Body of pancreas (tissue), 4 donors: ENCODE measurements at regions not wholly inside any gene's neighbourhood (a gene's known extent, or its start where the extent isn't known, plus 50 kb on each side); places are given as distances from the start of the nearest gene placed in this dataset.

ENCODE experiments used
- ATAC-seq: fragments of 150-250 bp; one replicate; pipeline ENCODE4 v1.9.1; 2016
- DNase-seq, 4 donors: peaks; one replicate each; pipeline ENCODE4 v3.0.0-alpha.2; 2019
- H3K27ac ChIP-seq, 4 donors: fragments of 200-600 bp; sonication (generic); 1 replicate in 3 of 4; 2 replicates in 1 of 4; pipeline versions ENCODE4 v1.5.1 to v1.6.1; 2016 to 2019; ENCODE audit warnings: mild to moderate bottlenecking in 1 of 4, mixed read lengths in 1 of 4, moderate library complexity in 1 of 4
- H3K27me3 ChIP-seq, 2 donors: fragments of 200-600 bp; sonication (generic); one replicate each; pipeline ENCODE4 v1.6.0; 2016; ENCODE audit warnings: mild to moderate bottlenecking in 1 of 2
- H3K36me3 ChIP-seq, 2 donors: fragments of 200-600 bp; sonication (generic); replicated peaks in 1 of 2; 2 replicates each; pipeline ENCODE4 v1.5.1; 2016; ENCODE audit warnings: low read depth in 2 of 2; ENCODE audit not compliant: insufficient read depth in 1 of 2
- H3K4me1 ChIP-seq: fragments of 200-600 bp; sonication (generic); one replicate; pipeline ENCODE4 v1.6.0; 2016
- H3K4me3 ChIP-seq, 2 donors: fragments of 200-600 bp; sonication (generic); 1 replicate in 1 of 2; 2 replicates in 1 of 2; pipeline ENCODE4 v1.5.1; 2016 to 2019
- H3K9me3 ChIP-seq, 3 donors: fragments of 200-600 bp; sonication (generic); 1 replicate in 2 of 3; 2 replicates in 1 of 3; pipeline ENCODE4 v1.5.1; 2016
- CTCF ChIP-seq, 7 experiments: fragments of 450-650 bp in 4 of 7; fragments of 200-600 bp in 3 of 7; sonication (generic) in 3 of 7; IDR thresholded peaks; one replicate each; pipeline ENCODE4 v1.5.1; 2016 to 2019; ENCODE audit warnings: antibody characterized with exemption in 7 of 7
- POLR2A ChIP-seq, 3 donors: fragments of 450-650 bp; IDR thresholded peaks; one replicate each; pipeline ENCODE4 v1.6.1; 2016; ENCODE audit warnings: antibody characterized with exemption in 3 of 3, mild to moderate bottlenecking in 2 of 3
- WGBS, 2 donors: methylation state at CpG; one replicate each; pipeline ENCODE4 v1.1.5; 2017; 5-methylcytosine and 5-hydroxymethylcytosine counted together
- intact Hi-C: fragments of 100-400 bp; cut with DNase I; formaldehyde crosslinking; loops from one replicate; pipeline ENCODE4 v1.15.1; 2023

GRCh38 chr2:204170411-204170810 lies 233.8 kb downstream of the ICOS start:
- Histone ChIP-seq H3K4me1 (no peaks in the 10 kb centered on the region), H3K4me3 (no peak overlapping the region), H3K36me3 (no peaks in the 10 kb centered on the region), H3K9me3 (no peaks in the 10 kb centered on the region), H3K27ac (no peak overlapping the region), H3K27me3 (no peaks in the 10 kb centered on the region)
- intact Hi-C loops = no loop called here
- no peak for TF ChIP-seq POLR2A (IDR thresholded peaks at IDR 0.05)
- no peak for TF ChIP-seq CTCF (IDR thresholded peaks at IDR 0.05)
- no peak for DNase-seq
- 84 to 88% methylated on average over 4 of the region's 4 CpGs for WGBS, 2 donors
- no peak for ATAC-seq

GRCh38 chr2:204171432-204172144 lies 235.0 kb downstream of the ICOS start:
- TF ChIP-seq CTCF (IDR thresholded peaks at IDR 0.05) = no peak
- TF ChIP-seq POLR2A (IDR thresholded peaks at IDR 0.05) = no peak
- Histone ChIP-seq H3K27ac (no peak overlapping the region), H3K27me3 (no peaks in the 10 kb centered on the region), H3K36me3 (no peaks in the 10 kb centered on the region), H3K4me3 (no peak overlapping the region), H3K4me1 (no peaks in the 10 kb centered on the region), H3K9me3 (no peaks in the 10 kb centered on the region)
- ATAC-seq (no peak), DNase-seq (no peak)
- intact Hi-C loops = no loop called here
- 70 to 77% methylated on average over 6 of the region's 6 CpGs for WGBS, 2 donors

GRCh38 chr2:204172145-204172600 lies 235.6 kb downstream of the ICOS start:
- H3K27me3 ChIP-seq = no peaks in the 10 kb centered on the region
- no peaks in the 10 kb centered on the region for H3K9me3 ChIP-seq
- no peaks in the 10 kb centered on the region for H3K4me1 ChIP-seq
- DNase-seq (no peak), ATAC-seq (no peak)
- H3K4me3 ChIP-seq = no peak overlapping the region
- intact Hi-C loops = no loop called here
- H3K27ac ChIP-seq = no peak overlapping the region
- no peaks in the 10 kb centered on the region for H3K36me3 ChIP-seq
- WGBS, 2 donors = 27 to 42% methylated on average over 7 of the region's 7 CpGs
- TF ChIP-seq POLR2A (IDR thresholded peaks at IDR 0.05) (no peak), CTCF (IDR thresholded peaks at IDR 0.05) (no peak)

GRCh38 chr2:204174034-204174433 lies 237.5 kb downstream of the ICOS start:
- Histone ChIP-seq H3K4me3 (no peak overlapping the region), H3K27ac (no peak overlapping the region), H3K27me3 (no peaks in the 10 kb centered on the region), H3K36me3 (no peaks in the 10 kb centered on the region), H3K9me3 (no peaks in the 10 kb centered on the region), H3K4me1 (no peaks in the 10 kb centered on the region)
- TF ChIP-seq CTCF (IDR thresholded peaks at IDR 0.05) (no peak), POLR2A (IDR thresholded peaks at IDR 0.05) (no peak)
- 20 to 32% methylated on average over 2 of the region's 2 CpGs for whole genome bisulfite sequencing, 2 donors
- intact Hi-C loops = no loop called here
- DNase-seq = no peak
- no peak for ATAC-seq
